KMS-11 (cell line): ENCODE measurements at regions not wholly inside any gene's neighbourhood (a gene's known extent, or its start where the extent isn't known, plus 50 kb on each side); places are given as distances from the start of the nearest gene placed in this dataset.

Source experiments
- H2AFZ ChIP-seq: fragments of 200-600 bp; sonication (generic); 2 replicates; pipeline ENCODE4 v1.6.1; 2016; ENCODE audit warnings: antibody characterized with exemption, mixed run types, low read depth
- H3K27ac ChIP-seq: fragments of 200-600 bp; sonication (generic); 2 replicates; pipeline ENCODE4 v1.6.1; 2016; ENCODE audit warnings: mild to moderate bottlenecking, mixed run types
- H3K27me3 ChIP-seq: fragments of 200-600 bp; sonication (generic); 2 replicates; pipeline ENCODE4 v1.6.1; 2017; ENCODE audit warnings: mild to moderate bottlenecking, low read depth, mixed run types, moderate library complexity; ENCODE audit not compliant: insufficient read depth
- H3K36me3 ChIP-seq: fragments of 200-600 bp; sonication (generic); 2 replicates; pipeline ENCODE4 v1.6.1; 2017; ENCODE audit warnings: mild to moderate bottlenecking, mixed run types; ENCODE audit not compliant: insufficient read depth
- H3K4me1 ChIP-seq: fragments of 200-600 bp; sonication (generic); 2 replicates; pipeline ENCODE4 v1.6.1; 2016; ENCODE audit warnings: mild to moderate bottlenecking, low read depth, mixed run types; ENCODE audit not compliant: poor library complexity, severe bottlenecking
- H3K4me2 ChIP-seq: fragments of 200-600 bp; sonication (generic); 2 replicates; pipeline ENCODE4 v1.7.0; 2016; ENCODE audit warnings: mild to moderate bottlenecking, mixed run types
- H3K4me3 ChIP-seq: fragments of 200-600 bp; sonication (generic); IDR thresholded peaks from 2 replicates; pipeline ENCODE4 v1.6.1; 2017; ENCODE audit warnings: low read depth, low read length, mixed read lengths; ENCODE audit not compliant: insufficient read depth
- H3K79me2 ChIP-seq: fragments of 200-600 bp; sonication (generic); 2 replicates; pipeline ENCODE4 v1.6.1; 2016; ENCODE audit warnings: low read depth, mixed run types; ENCODE audit not compliant: insufficient read depth
- H3K9ac ChIP-seq: fragments of 200-600 bp; sonication (generic); 2 replicates; pipeline ENCODE4 v1.6.1; 2016; ENCODE audit warnings: mild to moderate bottlenecking, mixed run types
- H4K20me1 ChIP-seq: fragments of 200-600 bp; sonication (generic); 2 replicates; pipeline ENCODE4 v1.6.1; 2016; ENCODE audit warnings: mild to moderate bottlenecking, mixed run types; ENCODE audit not compliant: insufficient read depth
- TF ChIP-seq, protein P1 (sequence below): fragments of 200-600 bp; sonication (generic); conservative IDR thresholded peaks from 2 replicates; pipeline ENCODE4 v1.6.1; 2017; ENCODE audit warnings: low read depth, mild to moderate bottlenecking, antibody characterized with exemption, low read length, moderate library complexity, mixed read lengths

DNA sequence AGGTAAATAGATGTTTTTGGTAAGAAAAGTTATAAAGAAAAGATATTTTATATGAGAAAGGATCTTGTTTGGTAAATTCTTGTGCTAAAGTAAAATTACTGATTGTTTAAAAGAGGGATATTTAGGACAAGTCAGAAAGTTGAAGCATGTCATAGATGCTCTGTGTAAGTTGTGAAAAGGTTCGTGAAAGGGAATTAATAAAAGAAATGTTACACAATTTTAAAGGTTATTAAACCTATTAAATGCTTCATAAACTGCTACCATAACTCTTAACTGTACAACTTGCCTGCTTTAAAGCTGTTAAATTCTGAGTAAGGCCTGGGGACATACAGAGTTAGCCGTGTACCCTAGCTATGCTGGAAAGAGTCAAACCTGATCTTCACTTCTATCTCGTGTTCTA is 634.1 kb downstream of the ACTR3B start:
- no peak overlapping the region for H3K4me2 ChIP-seq
- H4K20me1 ChIP-seq, result no peaks in the 10 kb centered on the region
- no peaks in the 10 kb centered on the region for H3K36me3 ChIP-seq
- no peak overlapping the region for H3K4me3 ChIP-seq
- H2AFZ ChIP-seq, result no peak overlapping the region
- no peak overlapping the region for H3K27ac ChIP-seq
- H3K27me3 ChIP-seq, result no peaks in the 10 kb centered on the region
- H3K79me2 ChIP-seq, result no peaks in the 10 kb centered on the region
- H3K9ac ChIP-seq, result no peak overlapping the region
- H3K4me1 ChIP-seq, result no peaks in the 10 kb centered on the region
- TF ChIP-seq, protein P1, sequence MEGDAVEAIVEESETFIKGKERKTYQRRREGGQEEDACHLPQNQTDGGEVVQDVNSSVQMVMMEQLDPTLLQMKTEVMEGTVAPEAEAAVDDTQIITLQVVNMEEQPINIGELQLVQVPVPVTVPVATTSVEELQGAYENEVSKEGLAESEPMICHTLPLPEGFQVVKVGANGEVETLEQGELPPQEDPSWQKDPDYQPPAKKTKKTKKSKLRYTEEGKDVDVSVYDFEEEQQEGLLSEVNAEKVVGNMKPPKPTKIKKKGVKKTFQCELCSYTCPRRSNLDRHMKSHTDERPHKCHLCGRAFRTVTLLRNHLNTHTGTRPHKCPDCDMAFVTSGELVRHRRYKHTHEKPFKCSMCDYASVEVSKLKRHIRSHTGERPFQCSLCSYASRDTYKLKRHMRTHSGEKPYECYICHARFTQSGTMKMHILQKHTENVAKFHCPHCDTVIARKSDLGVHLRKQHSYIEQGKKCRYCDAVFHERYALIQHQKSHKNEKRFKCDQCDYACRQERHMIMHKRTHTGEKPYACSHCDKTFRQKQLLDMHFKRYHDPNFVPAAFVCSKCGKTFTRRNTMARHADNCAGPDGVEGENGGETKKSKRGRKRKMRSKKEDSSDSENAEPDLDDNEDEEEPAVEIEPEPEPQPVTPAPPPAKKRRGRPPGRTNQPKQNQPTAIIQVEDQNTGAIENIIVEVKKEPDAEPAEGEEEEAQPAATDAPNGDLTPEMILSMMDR, result no peak

DNA sequence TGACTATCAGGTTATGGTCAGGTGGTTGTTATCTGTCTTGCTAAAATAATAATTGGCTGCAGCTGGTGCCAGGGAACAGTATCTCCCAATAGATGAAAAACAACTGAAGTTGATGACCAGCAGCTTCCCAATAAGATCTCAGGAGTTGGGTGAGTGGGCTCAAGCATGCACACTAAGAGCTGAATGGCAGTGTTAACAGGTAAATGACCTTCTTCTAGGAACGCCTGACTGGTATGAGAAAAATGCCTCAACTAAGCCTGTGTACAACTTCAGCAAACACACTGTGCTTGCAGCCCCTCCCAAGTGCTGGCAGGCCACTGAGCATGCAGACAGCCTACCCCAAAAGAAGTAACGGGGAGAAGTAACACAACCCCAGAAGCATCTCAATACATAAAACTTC is 636.9 kb downstream of the ACTR3B start:
- Histone ChIP-seq H3K4me2 (no peak overlapping the region), H3K79me2 (no peaks in the 10 kb centered on the region), H3K27me3 (no peaks in the 10 kb centered on the region), H3K4me3 (no peak overlapping the region), H3K4me1 (no peaks in the 10 kb centered on the region), H4K20me1 (no peaks in the 10 kb centered on the region), H3K9ac (no peak overlapping the region), H3K27ac (no peak overlapping the region), H3K36me3 (no peaks in the 10 kb centered on the region), H2AFZ (no peak overlapping the region)
- TF ChIP-seq, protein P1, result no peak

DNA sequence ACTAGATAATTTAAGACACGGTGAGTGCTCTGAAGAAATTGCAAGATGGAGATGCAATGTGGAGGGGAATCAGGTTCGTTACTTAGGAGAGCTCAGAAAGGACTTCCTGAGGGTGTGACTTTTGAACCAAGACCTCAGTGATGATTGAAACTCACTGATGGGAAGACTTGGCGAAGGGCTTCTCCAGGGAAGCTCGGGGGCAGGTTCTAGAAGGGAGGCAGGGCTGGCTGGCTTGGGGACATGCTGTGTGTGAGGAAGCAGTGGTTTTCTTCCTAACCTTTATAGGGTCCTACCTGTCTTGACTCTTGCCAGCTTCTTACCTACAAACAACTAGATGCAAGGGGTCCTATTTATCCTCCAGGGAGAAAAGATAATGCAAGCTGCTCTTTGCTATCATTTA is 637.9 kb downstream of the ACTR3B start:
- Histone ChIP-seq H3K27me3 (no peaks in the 10 kb centered on the region), H3K4me3 (no peak overlapping the region), H3K36me3 (no peaks in the 10 kb centered on the region), H3K79me2 (no peaks in the 10 kb centered on the region), H2AFZ (no peak overlapping the region), H3K4me1 (no peaks in the 10 kb centered on the region), H3K9ac (no peak overlapping the region), H3K4me2 (no peak overlapping the region), H3K27ac (no peak overlapping the region), H4K20me1 (no peaks in the 10 kb centered on the region)
- TF ChIP-seq, protein P1, result no peak

DNA sequence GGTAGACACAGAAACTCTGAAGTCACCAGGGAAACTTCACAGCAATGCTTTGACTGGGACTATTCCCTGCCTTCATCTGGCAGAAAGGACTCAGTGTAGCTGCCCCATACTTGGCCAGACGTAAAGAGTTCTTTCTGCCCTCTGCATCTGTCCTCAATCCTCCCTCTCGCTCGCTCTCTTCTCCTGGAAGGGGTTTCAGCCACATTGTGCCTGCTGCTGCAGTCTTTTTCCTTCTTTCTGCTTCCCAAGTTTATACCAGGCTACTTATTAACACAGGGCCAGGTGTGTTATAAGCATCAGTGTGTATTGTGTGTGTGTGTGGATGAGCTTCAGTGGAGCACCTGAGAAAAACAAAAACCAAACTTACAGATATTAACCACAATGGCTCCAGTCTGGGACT is 638.4 kb downstream of the ACTR3B start:
- Histone ChIP-seq H3K9ac (no peak overlapping the region), H3K4me2 (no peak overlapping the region), H3K4me3 (no peak overlapping the region), H4K20me1 (no peaks in the 10 kb centered on the region), H3K79me2 (no peaks in the 10 kb centered on the region), H3K27ac (no peak overlapping the region), H2AFZ (no peak overlapping the region), H3K4me1 (no peaks in the 10 kb centered on the region), H3K36me3 (no peaks in the 10 kb centered on the region), H3K27me3 (no peaks in the 10 kb centered on the region)
- TF ChIP-seq, protein P1, result no peak

DNA sequence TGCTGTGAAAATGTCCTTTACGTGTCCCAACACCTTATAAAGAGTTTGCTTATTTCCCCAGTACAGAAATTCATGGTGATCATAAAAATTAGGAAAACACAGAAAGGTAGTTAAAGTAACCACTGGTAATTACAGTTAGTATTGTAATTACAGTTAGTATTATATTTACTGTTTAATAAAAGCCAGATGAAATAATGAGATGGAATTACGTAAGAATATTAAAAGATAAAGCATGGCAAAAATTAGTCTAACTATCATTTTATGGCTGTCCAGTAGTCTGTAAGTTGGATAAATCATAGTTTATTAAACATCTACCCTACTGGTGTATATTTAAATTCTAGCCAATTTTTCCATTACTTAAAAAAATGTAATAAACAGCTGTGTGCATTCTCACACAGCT is 638.8 kb downstream of the ACTR3B start:
- Histone ChIP-seq H3K79me2 (no peaks in the 10 kb centered on the region), H3K9ac (no peak overlapping the region), H3K27ac (no peak overlapping the region), H3K4me2 (no peak overlapping the region), H4K20me1 (no peaks in the 10 kb centered on the region), H3K27me3 (no peaks in the 10 kb centered on the region), H3K36me3 (no peaks in the 10 kb centered on the region), H2AFZ (no peak overlapping the region), H3K4me1 (no peaks in the 10 kb centered on the region), H3K4me3 (no peak overlapping the region)
- TF ChIP-seq, protein P1, result no peak
